ENCODE measurements at regions not wholly inside any gene's neighbourhood (a gene's known extent, or its start where the extent isn't known, plus 50 kb on each side); places are given as distances from the start of the nearest gene placed in this dataset.

DNA sequence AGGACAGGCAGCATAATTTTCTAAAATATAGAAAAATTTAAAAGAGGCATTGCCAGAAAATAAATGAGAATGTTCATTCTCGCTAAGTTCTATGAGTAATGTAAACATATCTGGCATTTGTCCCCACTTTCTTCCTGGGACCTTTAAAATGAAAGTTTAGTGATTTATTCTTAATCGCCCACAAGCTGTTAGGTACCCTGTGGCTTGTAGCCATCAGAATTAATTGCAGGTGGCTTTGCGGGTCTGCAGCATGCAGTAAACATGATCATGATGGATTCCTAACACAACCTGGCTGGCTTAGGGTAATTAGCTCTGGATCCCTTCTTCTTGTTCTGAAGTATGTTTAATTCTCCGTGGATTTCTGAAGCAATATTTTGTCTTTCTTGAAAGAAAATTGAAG lies 103.5 kb upstream of the FRMD6 start:
- no peaks in the 10 kb centered on the region for H4K20me1 ChIP-seq (ENCODE audit: insufficient read depth)
- no peaks in the 10 kb centered on the region for H3K79me2 ChIP-seq (ENCODE audit: low read depth)
- no peak overlapping the region for H3K4me3 ChIP-seq
- H3K9me3 ChIP-seq (ENCODE audit: insufficient read depth, low read depth), result no peaks in the 10 kb centered on the region; the same call in 1 of the 2 replicates
- H3K27me3 ChIP-seq (ENCODE audit: insufficient read depth, low read depth), result no peaks in the 10 kb centered on the region
- ChIA-PET CTCF (no interaction called here), POLR2A (ENCODE audit: unreplicated experiment) (interaction anchor here (0.7 kb wide), 1 partner anchor 9 kb away, joined by 3 read pairs; no protein-coding TSS in a partner anchor)
- intact Hi-C loops (cut with micrococcal nuclease; ENCODE audit: unreplicated experiment), result loop anchor here (5.0 kb wide), 2 partner anchors 89 to 106 kb away; no protein-coding TSS in a partner anchor
- TF ChIP-seq CTCF (conservative IDR thresholded peaks at IDR 0.05) (no peak), EZH2 (IDR thresholded peaks at IDR 0.05; ENCODE audit: low read depth) (no peak)
- no peak for DNase-seq
- H3K36me3 ChIP-seq (ENCODE audit: low read depth), result no peaks in the 10 kb centered on the region
- peaks cover 21% of the 10 kb centered on the region for H3F3A ChIP-seq (ENCODE audit: insufficient read depth, low read depth)
- peak overlapping the region; percentile 84 for H3K27ac ChIP-seq
- H3K9me2 ChIP-seq (ENCODE audit: insufficient read depth), result no peaks in the 10 kb centered on the region
- no peak overlapping the region for H2AFZ ChIP-seq
- BruUV-seq (replicated peaks), result no TSS peak
- peak overlapping the region; percentile 47 for H3K4me2 ChIP-seq
- H3K4me1 ChIP-seq (replicated peaks; ENCODE audit: insufficient read depth), result peaks cover 41% of the 10 kb centered on the region

DNA sequence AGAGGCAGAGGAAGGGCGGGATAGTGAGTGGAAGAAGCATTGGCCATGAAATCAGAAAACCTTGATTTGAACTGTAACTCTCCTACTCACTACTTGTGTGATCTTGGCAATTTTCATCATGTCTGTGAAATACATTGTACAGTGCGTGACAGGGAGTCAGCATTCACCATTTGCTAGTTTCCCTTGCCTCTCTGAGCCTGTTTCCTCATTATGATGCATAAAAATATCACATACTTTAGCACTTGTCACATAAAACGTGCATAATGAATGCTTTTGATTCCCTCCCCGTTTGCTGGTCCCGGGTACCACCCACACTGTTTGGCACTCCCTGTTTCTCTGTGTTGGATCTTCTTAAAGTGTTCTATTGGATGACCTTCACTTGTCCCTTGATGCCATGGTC lies 101.1 kb upstream of the FRMD6 start:
- TF ChIP-seq EZH2 (IDR thresholded peaks at IDR 0.05; ENCODE audit: low read depth) (no peak), CTCF (conservative IDR thresholded peaks at IDR 0.05) (no peak)
- Histone ChIP-seq H2AFZ (no peak overlapping the region), H3F3A (ENCODE audit: insufficient read depth, low read depth) (peaks cover 25% of the 10 kb centered on the region), H3K36me3 (ENCODE audit: low read depth) (no peaks in the 10 kb centered on the region), H3K9me2 (ENCODE audit: insufficient read depth) (no peaks in the 10 kb centered on the region), H4K20me1 (ENCODE audit: insufficient read depth) (no peaks in the 10 kb centered on the region), H3K4me2 (no peak overlapping the region), H3K4me3 (no peak overlapping the region), H3K9me3 (ENCODE audit: insufficient read depth, low read depth) (no peaks in the 10 kb centered on the region; the same call in 1 of the 2 replicates), H3K4me1 (replicated peaks; ENCODE audit: insufficient read depth) (peaks cover 61% of the 10 kb centered on the region), H3K27ac (no peak overlapping the region), H3K27me3 (ENCODE audit: insufficient read depth, low read depth) (no peaks in the 10 kb centered on the region), H3K79me2 (ENCODE audit: low read depth) (no peaks in the 10 kb centered on the region)
- intact Hi-C loops (cut with micrococcal nuclease; ENCODE audit: unreplicated experiment), result no loop called here
- ChIA-PET CTCF (no interaction called here), POLR2A (ENCODE audit: unreplicated experiment) (no interaction called here)
- DNase-seq, result no peak
- no TSS peak for BruUV-seq (replicated peaks)

DNA sequence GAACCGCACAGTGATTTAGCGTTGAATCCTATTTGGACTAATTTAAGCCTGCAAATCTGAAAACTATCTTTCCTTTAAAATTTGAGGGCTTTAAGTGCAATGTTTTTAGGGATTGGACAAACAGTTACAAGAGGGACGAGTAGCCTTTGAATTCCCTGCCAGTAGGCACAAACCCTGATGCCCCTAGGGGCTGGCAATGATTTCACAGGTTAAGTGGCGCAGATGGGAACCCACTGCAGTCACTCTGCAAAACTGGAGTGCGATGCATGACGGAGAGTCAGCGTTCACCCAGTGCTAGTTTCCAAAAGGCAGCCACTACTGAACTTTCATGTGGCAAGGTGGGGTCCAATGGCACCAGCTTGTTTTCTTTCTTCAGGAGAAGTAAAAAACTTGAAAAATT lies 99.4 kb upstream of the FRMD6 start:
- Histone ChIP-seq H2AFZ (no peak overlapping the region), H3K27me3 (ENCODE audit: insufficient read depth, low read depth) (no peaks in the 10 kb centered on the region), H3K4me3 (no peak overlapping the region), H3K79me2 (ENCODE audit: low read depth) (no peaks in the 10 kb centered on the region), H3K4me1 (replicated peaks; ENCODE audit: insufficient read depth) (peaks cover 46% of the 10 kb centered on the region), H3K27ac (no peak overlapping the region), H3K9me3 (ENCODE audit: insufficient read depth, low read depth) (no peaks in the 10 kb centered on the region; the same call in 1 of the 2 replicates), H3K9me2 (ENCODE audit: insufficient read depth) (no peaks in the 10 kb centered on the region), H3K4me2 (no peak overlapping the region), H3F3A (ENCODE audit: insufficient read depth, low read depth) (peaks cover 17% of the 10 kb centered on the region), H3K36me3 (ENCODE audit: low read depth) (no peaks in the 10 kb centered on the region), H4K20me1 (ENCODE audit: insufficient read depth) (no peaks in the 10 kb centered on the region)
- no TSS peak for BruUV-seq (replicated peaks)
- intact Hi-C loops (cut with micrococcal nuclease; ENCODE audit: unreplicated experiment), result no loop called here
- CTCF ChIA-PET, result interaction anchor here (0.6 kb wide), 1 partner anchor 156 kb away, joined by 4 read pairs; no protein-coding TSS in a partner anchor
- DNase-seq, result no peak
- no peak for TF ChIP-seq CTCF (conservative IDR thresholded peaks at IDR 0.05)
- TF ChIP-seq EZH2 (IDR thresholded peaks at IDR 0.05; ENCODE audit: low read depth), result no peak
- POLR2A ChIA-PET (ENCODE audit: unreplicated experiment), result interaction anchor here (0.6 to 0.8 kb wide), 2 partner anchors 98 to 99 kb away, joined by 3 to 10 read pairs; partner anchors contain the start of gene FRMD6

Data from PC-9 (cell line).